HL-60 (cell line): ENCODE measurements at regions not wholly inside any gene's neighbourhood (a gene's known extent, or its start where the extent isn't known, plus 50 kb on each side); places are given as distances from the start of the nearest gene placed in this dataset.

Experiments
- DNase-seq, 2 experiments: peaks; one replicate each; pipeline ENCODE4 v3.0.0-alpha.2; 2010 to 2020; ENCODE audit warnings: low read depth in 1 of 2, low spot score in 1 of 2
- H3K27ac ChIP-seq: fragments of 250-450 bp; sonication (Bioruptor Pico); replicated peaks from 2 replicates; pipeline ENCODE4 v1.5.1; 2020; ENCODE audit warnings: mild to moderate bottlenecking, moderate library complexity
- H3K27me3 ChIP-seq: fragments of 250-450 bp; sonication (Bioruptor Pico); 2 replicates; pipeline ENCODE4 v1.5.1; 2021; ENCODE audit warnings: mild to moderate bottlenecking, moderate library complexity; ENCODE audit not compliant: insufficient read depth, poor library complexity, severe bottlenecking
- H3K4me3 ChIP-seq: replicated peaks from 2 replicates; pipeline ENCODE4 v1.5.1; 2011; ENCODE audit warnings: mild to moderate bottlenecking, control low read depth, low read length; ENCODE audit not compliant: insufficient read depth
- CTCF ChIP-seq: IDR thresholded peaks from one replicate; pipeline ENCODE4 v1.5.1; 2011; ENCODE audit warnings: low read length, control low read depth, inconsistent platforms; ENCODE audit not compliant: insufficient read depth
- GABPA ChIP-seq: IDR thresholded peaks from 2 replicates; pipeline ENCODE4 v1.6.1; 2012; ENCODE audit warnings: low read depth
- POLR2AphosphoS5 ChIP-seq: IDR thresholded peaks from 2 replicates; pipeline ENCODE4 v1.6.1; 2012; ENCODE audit warnings: low read depth
- REST ChIP-seq: IDR thresholded peaks from 2 replicates; pipeline ENCODE4 v1.6.1; 2012; ENCODE audit warnings: low read depth; ENCODE audit not compliant: insufficient replicate concordance
- SPI1 ChIP-seq: IDR thresholded peaks from 2 replicates; pipeline ENCODE4 v1.6.1; 2012; ENCODE audit warnings: low read depth, mild to moderate bottlenecking, borderline replicate concordance

- H3K4me3 ChIP-seq, result no peak overlapping the region
- no peak for TF ChIP-seq CTCF
- H3K27ac ChIP-seq, result no peak overlapping the region
- DNase-seq, result no peak
- H3K27me3 ChIP-seq, result no peaks in the 10 kb centered on the region
Observed at GRCh38 chr7:46532571-46532970, 611.5 kb upstream of the IGFBP3 start.

GRCh38 chr7:46530081-46530750, 609.1 kb upstream of the IGFBP3 start:
- Histone ChIP-seq H3K27ac (no peak overlapping the region), H3K27me3 (no peaks in the 10 kb centered on the region), H3K4me3 (no peak overlapping the region)
- TF ChIP-seq CTCF, result no peak
- no peak for TF ChIP-seq REST
- TF ChIP-seq SPI1, result no peak
- no peak for TF ChIP-seq POLR2AphosphoS5
- no peak for TF ChIP-seq GABPA
- no peak for DNase-seq

GRCh38 chr7:46527360-46527759, 606.3 kb upstream of the IGFBP3 start:
- no peak overlapping the region for H3K4me3 ChIP-seq
- H3K27me3 ChIP-seq, result no peaks in the 10 kb centered on the region
- TF ChIP-seq GABPA, result no peak
- no peak for TF ChIP-seq CTCF
- TF ChIP-seq REST, result no peak
- no peak for TF ChIP-seq POLR2AphosphoS5
- no peak for TF ChIP-seq SPI1
- DNase-seq, result no peak
- no peak overlapping the region for H3K27ac ChIP-seq

- no peak overlapping the region for H3K27ac ChIP-seq
- H3K27me3 ChIP-seq, result no peaks in the 10 kb centered on the region
- no peak for DNase-seq
- H3K4me3 ChIP-seq, result no peak overlapping the region
- TF ChIP-seq CTCF (no peak), SPI1 (no peak), POLR2AphosphoS5 (no peak), GABPA (no peak), REST (no peak)
Observed at GRCh38 chr7:46525876-46526275, 604.8 kb upstream of the IGFBP3 start.
